ENCODE measurements at regions not wholly inside any gene's neighbourhood (a gene's known extent, or its start where the extent isn't known, plus 50 kb on each side); places are given as distances from the start of the nearest gene placed in this dataset.
"Not testable (repeated sequence)": the region's sequence is repeated elsewhere in the genome, so short reads cannot be mapped to it uniquely, and the experiment has no call there.

DNA sequence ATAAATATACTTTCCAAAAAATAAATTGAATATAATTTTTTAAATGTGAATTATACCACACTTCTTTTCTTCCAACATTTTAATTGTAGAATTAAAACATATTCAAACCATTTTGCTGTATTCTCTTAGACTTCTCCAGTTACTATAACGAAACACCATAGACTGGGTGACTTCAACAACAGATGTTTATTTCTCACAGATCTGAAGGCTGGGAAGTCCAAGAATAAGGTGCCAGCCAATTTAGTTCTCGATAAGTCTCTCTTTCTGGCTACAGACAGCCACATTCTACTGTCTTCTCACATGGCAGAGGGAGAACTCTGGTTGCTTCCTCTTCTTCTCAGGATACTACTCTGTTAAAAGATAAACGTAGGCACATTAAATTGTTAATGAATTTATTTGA lies 155.8 kb upstream of the UGT8 start:
- in situ Hi-C loops (cut with HindIII; ENCODE audit: low pct_unique_long_range_greater_than_20kb, low sequenced_read_pairs): no loop called here
- DNase-seq (ENCODE audit: low read depth): no peak

DNA sequence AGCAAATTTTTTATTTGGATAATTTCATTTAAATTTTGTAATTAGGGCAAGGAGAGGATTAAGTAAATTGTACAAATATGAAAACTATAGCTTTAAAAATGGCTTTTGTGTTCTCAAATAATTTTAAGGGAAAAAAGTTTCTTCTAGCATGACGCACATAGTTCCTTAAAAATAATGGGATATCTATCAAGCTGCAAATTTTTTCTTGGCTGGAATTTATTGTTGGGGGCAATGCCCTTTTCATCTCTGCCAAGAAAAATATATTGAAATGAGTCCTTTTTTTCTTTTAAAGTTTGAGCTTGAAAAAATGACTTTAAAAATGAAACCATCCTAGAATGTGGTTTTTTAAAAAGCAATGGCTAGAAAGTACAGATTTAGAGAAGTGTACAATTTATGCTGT lies 154.4 kb upstream of the UGT8 start:
- DNase-seq (ENCODE audit: low read depth): no peak
- in situ Hi-C loops (cut with HindIII; ENCODE audit: low pct_unique_long_range_greater_than_20kb, low sequenced_read_pairs): no loop called here

DNA sequence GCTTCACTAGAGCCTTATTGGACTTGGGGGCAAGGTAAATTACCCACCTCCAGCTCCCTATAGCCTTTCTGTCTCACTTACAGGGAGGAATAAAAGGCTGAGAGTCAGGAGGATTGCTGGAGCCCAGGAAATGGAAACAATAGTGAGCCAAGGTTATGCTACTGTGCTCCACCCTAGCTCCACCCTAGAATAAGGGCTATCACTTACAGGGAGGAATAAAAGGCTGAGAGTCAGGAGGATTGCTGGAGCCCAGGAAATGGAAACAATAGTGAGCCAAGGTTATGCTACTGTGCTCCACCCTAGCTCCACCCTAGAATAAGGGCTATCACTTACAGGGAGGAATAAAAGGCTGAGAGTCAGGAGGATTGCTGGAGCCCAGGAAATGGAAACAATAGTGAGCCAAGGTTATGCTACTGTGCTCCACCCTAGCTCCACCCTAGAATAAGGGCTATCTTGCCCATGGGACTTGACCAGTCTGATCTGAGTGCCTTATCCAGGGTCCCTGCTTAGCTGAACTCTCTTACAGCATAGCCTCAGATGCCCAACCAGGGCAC lies 150.6 kb upstream of the UGT8 start:
- in situ Hi-C loops (cut with HindIII; ENCODE audit: low pct_unique_long_range_greater_than_20kb, low sequenced_read_pairs): not testable (repeated sequence)

DNA sequence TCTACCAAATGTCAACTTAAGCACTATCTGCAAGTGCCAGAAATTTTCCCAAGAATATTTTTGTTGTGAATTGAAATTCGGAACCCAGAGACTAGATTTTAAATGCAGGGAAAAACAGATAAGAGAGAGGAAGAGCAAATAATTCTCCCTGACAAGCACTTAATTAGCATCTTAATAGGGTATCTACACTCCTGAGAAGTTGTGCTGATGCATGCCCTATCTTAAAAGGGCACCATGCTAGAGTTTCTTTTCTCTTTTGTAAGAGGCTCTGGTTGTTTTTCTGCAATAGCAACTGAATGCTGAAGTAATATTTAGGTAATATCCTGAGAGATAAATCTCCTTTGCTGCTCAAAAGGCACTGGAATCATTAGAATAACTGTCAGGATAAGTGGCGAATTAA lies 139.9 kb upstream of the UGT8 start:
- in situ Hi-C loops (cut with HindIII; ENCODE audit: low pct_unique_long_range_greater_than_20kb, low sequenced_read_pairs): no loop called here
- no peak for DNase-seq (ENCODE audit: low read depth)

More for the DNA sequence above, 150.6 kb upstream of the UGT8 start:
- DNase-seq (ENCODE audit: low read depth): not testable (repeated sequence)

DNA sequence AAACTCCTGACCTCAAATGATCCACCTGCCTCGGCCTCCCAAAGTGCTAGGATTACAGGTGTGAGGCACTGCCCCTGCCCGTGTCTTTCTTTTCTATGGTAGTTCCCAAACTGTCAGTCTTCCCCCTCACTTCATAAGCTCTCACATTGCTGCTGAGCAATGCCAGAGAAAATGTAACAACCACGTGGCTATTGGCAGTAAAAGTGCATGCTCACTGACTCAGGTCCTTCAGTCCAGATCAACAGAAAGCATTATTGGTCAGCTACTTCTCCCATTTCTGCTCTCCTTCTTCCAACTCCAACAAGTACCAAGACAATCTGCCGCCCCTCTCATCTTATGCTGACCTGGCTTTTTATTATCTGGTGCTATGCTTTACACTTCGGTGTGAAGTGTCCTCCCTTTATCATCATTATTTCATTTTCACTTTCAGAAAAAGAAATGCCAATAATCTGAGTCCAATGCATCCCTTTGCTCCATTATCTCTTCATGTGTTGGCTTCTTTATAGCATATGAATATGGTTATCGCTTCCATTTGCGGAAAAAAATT lies 133.8 kb upstream of the UGT8 start:
- DNase-seq (ENCODE audit: low read depth): no peak
- in situ Hi-C loops (cut with HindIII; ENCODE audit: low pct_unique_long_range_greater_than_20kb, low sequenced_read_pairs): no loop called here

DNA sequence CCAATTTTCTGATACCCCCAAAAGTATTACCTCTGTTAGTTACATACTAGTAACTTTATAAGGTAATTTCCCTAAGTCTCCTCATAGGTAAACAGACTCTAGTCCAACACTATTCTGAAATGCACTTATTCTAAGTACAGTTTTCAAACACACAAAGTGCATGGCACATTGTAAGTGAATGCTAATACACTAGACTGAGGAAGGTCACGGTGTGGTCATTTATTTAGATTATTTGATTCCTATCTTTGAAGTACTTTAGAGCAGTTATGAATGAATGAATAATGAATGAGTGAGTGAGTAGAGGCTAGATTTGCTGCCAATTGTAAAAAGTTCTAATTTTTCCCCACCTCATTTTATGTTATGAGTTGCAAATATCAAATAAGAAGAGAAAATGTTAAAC lies 132.8 kb upstream of the UGT8 start:
- DNase-seq (ENCODE audit: low read depth): no peak
- in situ Hi-C loops (cut with HindIII; ENCODE audit: low pct_unique_long_range_greater_than_20kb, low sequenced_read_pairs): no loop called here

DNA sequence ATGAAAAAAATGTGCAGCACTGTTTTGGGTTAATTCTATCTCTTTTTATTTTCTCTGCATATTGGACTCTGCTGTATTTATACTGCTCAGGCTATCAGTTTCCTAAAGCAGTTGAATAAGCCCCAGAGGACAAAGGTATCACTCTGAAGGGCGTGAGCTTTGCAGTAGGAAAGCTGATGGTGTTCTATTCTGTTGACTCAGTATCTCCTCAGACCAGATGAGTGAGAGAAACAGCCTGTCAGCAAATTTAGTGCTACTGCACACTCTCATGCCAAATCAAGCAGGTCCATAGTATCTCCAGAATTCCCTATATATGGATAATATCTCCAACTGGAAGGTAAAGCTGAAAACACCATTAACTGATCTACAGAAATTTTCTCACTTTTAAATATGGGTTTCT lies 132.3 kb upstream of the UGT8 start:
- in situ Hi-C loops (cut with HindIII; ENCODE audit: low pct_unique_long_range_greater_than_20kb, low sequenced_read_pairs): no loop called here
- DNase-seq (ENCODE audit: low read depth): no peak

DNA sequence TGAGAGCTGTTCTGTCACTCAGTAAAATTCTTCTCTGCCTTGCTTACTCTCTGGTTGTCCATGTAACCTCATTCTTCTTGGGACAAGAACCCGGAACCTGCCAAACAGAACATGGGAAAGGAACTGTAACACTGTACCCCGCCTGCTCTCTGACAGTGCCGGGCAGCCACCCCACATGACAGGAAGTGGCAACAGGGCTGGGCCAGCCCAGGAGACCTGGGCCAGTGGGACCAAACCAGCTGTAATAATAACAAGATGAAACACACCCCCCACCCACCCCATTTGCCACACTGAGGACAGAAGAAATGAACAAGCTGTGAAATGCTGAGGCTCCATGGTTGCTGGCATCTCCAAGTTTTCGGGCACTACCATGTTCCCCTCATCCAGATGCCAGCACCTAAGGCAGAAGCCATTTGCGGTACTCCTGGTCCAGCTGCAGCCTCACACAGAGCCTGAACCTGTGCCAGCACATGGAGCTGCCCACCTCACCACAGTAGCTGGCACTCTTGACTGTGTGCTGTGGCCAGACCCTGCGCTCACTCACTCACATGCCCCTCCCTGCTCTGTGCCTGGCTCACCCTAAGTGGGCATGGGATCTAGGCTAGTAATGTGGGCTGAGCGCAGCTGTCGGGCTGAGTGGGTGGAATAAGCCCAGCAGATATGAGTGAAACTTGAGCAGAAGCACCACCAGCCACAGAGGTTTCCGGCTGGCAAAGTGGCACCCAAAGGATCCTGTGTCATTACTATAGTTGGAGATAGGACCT lies 126.2 kb upstream of the UGT8 start:
- no peak for DNase-seq (ENCODE audit: low read depth)
- in situ Hi-C loops (cut with HindIII; ENCODE audit: low pct_unique_long_range_greater_than_20kb, low sequenced_read_pairs): no loop called here

DNA sequence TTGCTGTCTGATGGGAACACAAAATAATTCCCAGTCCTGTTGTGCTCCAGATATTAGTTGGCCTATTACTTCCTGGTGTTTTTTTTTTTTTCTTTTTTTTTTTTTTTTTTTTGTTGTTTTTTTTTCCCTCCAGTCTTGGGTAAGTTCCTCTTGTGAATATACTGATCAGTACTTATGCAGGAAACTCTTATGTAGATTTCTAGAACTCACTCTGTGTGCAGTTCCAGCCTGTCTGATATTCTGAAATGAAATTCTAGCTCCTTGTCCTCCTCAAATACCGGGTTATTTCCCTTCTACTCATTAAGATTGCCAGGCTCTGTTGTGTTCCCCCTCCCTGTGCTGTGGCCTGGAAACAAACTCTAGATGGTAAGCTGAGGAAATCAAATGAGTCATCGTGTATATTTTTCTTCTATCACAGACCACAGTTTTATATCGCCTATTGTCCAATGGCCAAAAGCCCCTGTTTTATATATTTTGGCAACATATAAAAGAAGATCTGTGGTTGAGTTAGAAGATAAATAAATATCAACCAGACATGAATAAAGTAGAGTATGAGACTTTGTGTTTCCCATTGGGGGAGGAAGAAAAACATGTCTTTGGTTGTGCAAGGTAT lies 124.3 kb upstream of the UGT8 start:
- in situ Hi-C loops (cut with HindIII; ENCODE audit: low pct_unique_long_range_greater_than_20kb, low sequenced_read_pairs): no loop called here
- peak; percentile 49 for DNase-seq (ENCODE audit: low read depth)

DNA sequence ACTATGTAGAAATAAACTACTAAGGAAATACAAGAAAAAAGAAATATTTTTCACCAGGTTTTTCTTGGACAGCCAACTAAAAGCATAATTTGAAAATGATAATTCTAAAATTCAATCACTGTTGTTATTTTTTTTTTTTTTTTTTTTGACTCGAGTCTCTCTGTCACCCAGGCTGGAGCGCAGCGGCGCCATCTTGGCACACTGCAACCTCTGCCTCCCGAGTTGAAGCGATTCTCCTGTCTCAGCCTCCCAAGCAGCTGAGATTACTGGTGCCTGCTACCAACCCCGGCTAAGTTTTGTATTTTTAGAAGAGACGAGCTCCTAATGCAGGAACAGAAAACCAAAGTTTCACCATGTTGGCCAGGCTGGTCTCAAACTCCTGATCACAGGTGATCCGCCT lies 122.3 kb upstream of the UGT8 start:
- no peak for DNase-seq (ENCODE audit: low read depth)
- in situ Hi-C loops (cut with HindIII; ENCODE audit: low pct_unique_long_range_greater_than_20kb, low sequenced_read_pairs): no loop called here

DNA sequence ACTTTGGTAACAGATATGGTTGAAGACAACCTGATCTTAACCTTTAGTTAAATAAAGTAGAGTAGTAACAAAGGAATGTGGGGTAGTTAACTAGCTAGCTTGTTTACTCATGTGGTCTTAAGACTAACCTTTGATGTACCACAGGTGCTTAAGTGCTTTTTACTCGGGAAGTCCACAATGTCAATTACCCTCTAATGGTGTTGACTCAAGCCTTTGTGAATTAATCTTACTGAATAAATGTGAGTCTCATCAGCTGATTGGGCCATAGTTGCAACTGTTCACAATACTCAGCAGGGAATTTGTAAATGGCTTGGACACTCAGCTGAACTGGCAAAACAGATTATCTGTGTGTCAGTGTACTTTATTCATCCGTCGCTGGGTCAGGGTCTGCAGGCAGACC lies 119.0 kb upstream of the UGT8 start:
- peak; percentile 2 for DNase-seq (ENCODE audit: low read depth)
- in situ Hi-C loops (cut with HindIII; ENCODE audit: low pct_unique_long_range_greater_than_20kb, low sequenced_read_pairs): no loop called here

DNA sequence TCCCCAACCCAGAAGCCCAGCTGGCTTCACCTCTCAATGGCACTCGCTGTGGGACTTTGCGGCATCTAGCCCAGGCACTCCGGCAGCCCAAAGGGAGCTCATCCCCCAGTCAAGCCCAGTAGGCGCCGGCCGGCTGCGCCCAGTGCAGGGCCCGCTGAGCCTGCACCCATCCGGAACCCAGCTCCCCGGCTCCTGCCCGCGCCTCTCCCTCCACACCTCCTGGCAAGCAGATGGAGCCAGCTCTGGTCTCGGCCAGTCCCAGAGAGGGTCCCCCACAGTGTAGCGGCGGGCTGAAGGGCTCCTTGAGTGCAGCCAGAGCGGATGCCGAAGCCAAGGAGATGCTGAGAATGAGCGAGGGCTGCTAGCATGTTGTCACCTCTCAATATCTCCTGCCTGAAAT lies 116.8 kb upstream of the UGT8 start:
- DNase-seq (ENCODE audit: low read depth): no peak
- in situ Hi-C loops (cut with HindIII; ENCODE audit: low pct_unique_long_range_greater_than_20kb, low sequenced_read_pairs): no loop called here

DNA sequence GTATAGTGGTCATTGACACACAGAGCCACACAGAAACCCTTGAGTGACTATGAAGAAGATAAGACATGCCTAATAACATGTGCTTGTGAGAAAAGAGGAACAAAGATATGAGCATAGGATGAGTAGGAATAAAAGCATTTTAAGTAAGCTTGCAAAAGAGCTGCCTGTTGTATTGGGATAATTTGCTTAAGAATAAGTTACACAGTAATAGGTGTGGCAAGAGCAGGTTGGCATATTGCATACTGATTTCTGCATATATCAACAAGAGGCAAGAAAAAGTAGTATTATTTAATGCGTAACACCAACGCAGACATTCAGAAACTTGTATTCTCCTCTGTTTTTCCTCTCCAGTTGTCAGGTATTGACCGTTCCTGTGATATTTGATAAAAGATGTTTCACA lies 111.5 kb upstream of the UGT8 start:
- in situ Hi-C loops (cut with HindIII; ENCODE audit: low pct_unique_long_range_greater_than_20kb, low sequenced_read_pairs): no loop called here
- DNase-seq (ENCODE audit: low read depth): no peak

DNA sequence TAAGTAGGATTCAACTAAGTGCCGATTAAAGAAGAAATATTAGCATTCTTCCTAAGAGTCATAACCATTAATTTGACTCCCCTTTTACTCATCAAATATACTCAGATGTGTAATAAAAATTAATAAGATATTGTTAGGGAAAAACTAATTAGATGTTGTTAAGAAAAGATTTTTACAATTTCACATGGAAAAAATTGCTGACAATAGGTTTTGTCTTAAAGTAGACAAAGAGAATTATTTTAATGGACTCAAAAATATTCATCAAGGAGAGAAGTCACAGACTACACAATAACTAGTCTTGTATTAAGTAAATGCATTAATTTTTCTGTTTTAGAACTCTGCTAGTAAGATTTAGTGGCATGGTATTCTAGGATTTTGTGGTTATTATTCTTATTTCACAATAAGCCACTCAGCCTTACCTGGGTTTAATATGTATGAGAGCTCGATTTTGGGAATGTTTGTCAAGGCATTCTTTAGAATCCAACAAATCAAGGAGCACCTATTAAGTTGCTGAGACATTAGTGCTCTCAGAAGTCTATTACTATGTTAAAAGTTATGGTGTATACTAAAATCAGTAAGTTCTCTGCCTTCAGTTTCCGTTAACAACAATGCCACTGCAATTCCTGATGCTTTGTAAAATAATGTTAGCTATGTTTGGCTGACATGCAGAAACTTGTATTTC lies 110.2 kb upstream of the UGT8 start:
- no peak for DNase-seq (ENCODE audit: low read depth)
- in situ Hi-C loops (cut with HindIII; ENCODE audit: low pct_unique_long_range_greater_than_20kb, low sequenced_read_pairs): no loop called here

DNA sequence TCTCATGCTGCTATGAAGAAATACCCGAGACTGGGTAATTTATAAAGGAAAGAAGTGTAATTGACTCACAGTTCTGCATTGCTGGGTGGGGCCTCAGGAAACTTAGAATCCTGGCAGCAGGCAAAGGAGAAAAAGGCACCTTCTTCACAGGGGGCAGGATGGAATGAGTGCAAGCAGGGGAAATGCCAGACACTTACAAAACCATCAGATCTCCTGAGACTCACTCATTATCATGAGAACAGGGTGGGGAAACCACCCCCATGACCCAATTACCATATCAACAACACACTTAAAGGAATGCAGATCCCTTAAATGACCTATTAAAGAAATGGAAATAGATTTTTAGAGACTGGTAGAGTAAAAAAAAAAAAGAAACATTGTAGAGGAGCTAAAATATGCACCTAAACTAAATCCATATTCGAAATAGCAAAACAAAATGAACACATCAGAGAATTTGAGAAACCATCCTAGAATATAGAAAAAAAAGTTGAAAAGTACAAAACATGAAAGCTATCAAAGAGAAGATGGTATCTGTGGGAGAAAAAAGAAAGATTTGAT lies 104.3 kb upstream of the UGT8 start:
- in situ Hi-C loops (cut with HindIII; ENCODE audit: low pct_unique_long_range_greater_than_20kb, low sequenced_read_pairs): no loop called here
- DNase-seq (ENCODE audit: low read depth): no peak

DNA sequence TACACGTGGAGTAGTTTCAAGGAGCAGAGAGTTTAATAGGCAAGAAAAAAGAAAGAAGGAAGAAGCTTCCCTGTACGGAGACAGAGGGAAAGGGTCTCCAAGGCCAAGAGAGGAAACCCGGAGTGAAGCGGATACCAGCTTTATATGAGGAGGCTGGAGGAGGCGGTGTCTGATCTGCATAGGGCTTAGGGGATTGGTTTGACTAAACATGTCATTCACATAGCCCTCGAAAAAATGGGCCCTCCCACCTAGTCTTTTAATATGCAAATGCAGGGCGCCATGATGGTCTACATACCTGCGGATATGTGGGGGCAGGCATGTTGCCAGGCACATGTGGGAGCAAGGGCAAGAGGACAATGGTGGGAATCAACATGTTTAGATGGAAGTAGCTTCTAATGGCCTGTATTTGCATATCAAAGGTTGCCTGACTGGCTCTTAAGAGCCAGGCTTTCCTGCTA lies 103.1 kb upstream of the UGT8 start:
- in situ Hi-C loops (cut with HindIII; ENCODE audit: low pct_unique_long_range_greater_than_20kb, low sequenced_read_pairs): no loop called here
- no peak for DNase-seq (ENCODE audit: low read depth)

DNA sequence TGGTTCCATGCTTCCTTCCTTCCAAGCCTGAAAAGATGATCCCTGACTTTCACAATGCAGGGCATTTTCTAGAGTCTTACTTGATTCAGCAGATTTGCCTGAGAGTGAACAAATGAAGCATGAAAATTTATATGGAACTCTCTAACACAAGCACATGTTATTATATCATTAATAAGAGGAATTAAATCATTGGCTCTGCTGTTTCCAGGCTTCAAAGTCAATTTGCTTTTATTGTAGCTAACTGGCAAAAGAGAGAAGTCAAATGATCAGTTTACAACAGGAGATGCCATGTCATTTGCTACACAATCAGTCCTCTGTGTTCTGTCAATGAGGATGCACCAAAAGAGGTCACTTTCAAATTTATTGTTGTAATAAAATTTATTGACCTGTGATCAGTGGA lies 101.5 kb upstream of the UGT8 start:
- in situ Hi-C loops (cut with HindIII; ENCODE audit: low pct_unique_long_range_greater_than_20kb, low sequenced_read_pairs): no loop called here
- DNase-seq (ENCODE audit: low read depth): no peak

DNA sequence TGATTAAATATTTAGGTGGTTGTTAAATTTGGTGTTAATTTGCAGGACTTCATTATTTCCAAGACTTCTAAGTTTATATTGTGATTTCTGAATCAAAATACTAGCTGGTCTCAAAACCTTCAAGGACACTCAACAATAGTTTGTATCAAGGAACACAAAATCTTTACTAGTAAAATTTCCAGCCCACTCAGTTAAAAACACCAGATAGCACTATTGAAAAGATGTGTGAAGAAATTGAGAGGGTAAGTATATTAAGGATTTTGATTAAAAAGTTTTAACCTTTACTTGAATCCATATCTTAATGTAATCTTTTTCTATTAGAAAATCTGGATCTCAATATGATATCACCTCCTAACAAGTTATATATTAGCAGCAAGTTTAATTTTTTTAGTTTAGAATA lies 89.3 kb upstream of the UGT8 start:
- in situ Hi-C loops (cut with HindIII; ENCODE audit: low pct_unique_long_range_greater_than_20kb, low sequenced_read_pairs): no loop called here
- no peak for DNase-seq (ENCODE audit: low read depth)

All from Caki2 (cell line).